Endometrium (tissue), 2 donors: ENCODE measurements at regions not wholly inside any gene's neighbourhood (a gene's known extent, or its start where the extent isn't known, plus 50 kb on each side); places are given as distances from the start of the nearest gene placed in this dataset.

Experiments
- FAIRE-seq: peaks from 2 replicates; lab custom pipeline; 2012; peaks lifted over from hg19 to GRCh38; lab: Jason Lieb, UNC
- donor health status: control.
- donor health status: control.

- no peak for FAIRE-seq
Measured at GRCh38 chr6:168908166-168908565, 345.5 kb downstream of the THBS2 start.

- FAIRE-seq, result no peak
Measured at GRCh38 chr6:168906391-168906790, 347.3 kb downstream of the THBS2 start.

- no peak for FAIRE-seq
Measured at GRCh38 chr6:168905451-168906090, 348.1 kb downstream of the THBS2 start.

- FAIRE-seq, result no peak
Measured at GRCh38 chr6:168903613-168904345, 349.9 kb downstream of the THBS2 start.

- no peak for FAIRE-seq
Measured at GRCh38 chr6:168902075-168902474, 351.6 kb downstream of the THBS2 start.

- no peak for FAIRE-seq
Measured at GRCh38 chr6:168901076-168901475, 352.6 kb downstream of the THBS2 start.

- no peak for FAIRE-seq
Measured at GRCh38 chr6:168896321-168896720, 357.3 kb downstream of the THBS2 start.

GRCh38 chr6:168895102-168895812, 358.4 kb downstream of the THBS2 start:
- FAIRE-seq, result peak; percentile 94

GRCh38 chr6:168892031-168892430, 361.6 kb downstream of the THBS2 start:
- FAIRE-seq, result no peak

GRCh38 chr6:168890981-168891365, 362.7 kb downstream of the THBS2 start:
- FAIRE-seq, result no peak

GRCh38 chr6:168890306-168890980, 363.2 kb downstream of the THBS2 start:
- FAIRE-seq, result no peak

- FAIRE-seq, result no peak
Measured at GRCh38 chr6:168888786-168889345, 364.8 kb downstream of the THBS2 start.

GRCh38 chr6:168888102-168888501, 365.5 kb downstream of the THBS2 start:
- no peak for FAIRE-seq

GRCh38 chr6:168887621-168888020, 366.0 kb downstream of the THBS2 start:
- no peak for FAIRE-seq

- FAIRE-seq, result no peak
Measured at GRCh38 chr6:168886964-168887363, 366.7 kb downstream of the THBS2 start.

- no peak for FAIRE-seq
Measured at GRCh38 chr6:168885751-168886742, 367.6 kb downstream of the THBS2 start.

- FAIRE-seq, result no peak
Measured at GRCh38 chr6:168885196-168885595, 368.4 kb downstream of the THBS2 start.

- FAIRE-seq, result no peak
Measured at GRCh38 chr6:168884646-168885086, 369.0 kb downstream of the THBS2 start.

GRCh38 chr6:168884050-168884645, 369.5 kb downstream of the THBS2 start:
- FAIRE-seq, result no peak

- FAIRE-seq, result no peak
Measured at GRCh38 chr6:168883410-168884049, 370.1 kb downstream of the THBS2 start.
